WTC11 (cell line): ENCODE measurements at regions not wholly inside any gene's neighbourhood (a gene's known extent, or its start where the extent isn't known, plus 50 kb on each side); places are given as distances from the start of the nearest gene placed in this dataset.

Experiments
- ATAC-seq: fragments of 200-7000 bp; cut with Tn5 transposase; 2 replicates; pipeline ENCODE4 v1.10.0; 2021; ENCODE audit warnings: mild to moderate bottlenecking, moderate library complexity
- CTCF ChIA-PET: fragments of 300-600 bp; sonication (Branson Sonifier 250); formaldehyde crosslinking; loops from one replicate; lab custom pipeline; 2021; ENCODE audit warnings: antibody characterized with exemption; lab: Charles Lee
- POLR2A ChIA-PET: fragments of 350-600 bp; sonication (Branson Sonifier 250); formaldehyde crosslinking; loops from one replicate; lab custom pipeline; 2021; ENCODE audit warnings: antibody characterized with exemption; lab: Charles Lee
- DNase-seq: peaks from one replicate; pipeline ENCODE4 v3.0.0; 2021; ENCODE audit warnings: low spot score
- H3K27ac Mint-ChIP-seq: 2 replicates; pipeline ENCODE4 v1.8.0; 2021; ENCODE audit warnings: mixed read lengths
- H3K27me3 Mint-ChIP-seq: 2 replicates; pipeline ENCODE4 v1.8.0; 2021; ENCODE audit warnings: low read depth, mild to moderate bottlenecking, moderate library complexity, mixed read lengths
- H3K36me3 Mint-ChIP-seq: 2 replicates; pipeline ENCODE4 v1.8.0; 2021; ENCODE audit warnings: mixed read lengths
- H3K4me1 Mint-ChIP-seq: 2 replicates; pipeline ENCODE4 v1.8.0; 2022; ENCODE audit warnings: mixed read lengths
- H3K4me3 Mint-ChIP-seq: 2 replicates; pipeline ENCODE4 v1.8.0; 2021; ENCODE audit warnings: mild to moderate bottlenecking, moderate library complexity, mixed read lengths
- H3K9me3 Mint-ChIP-seq: 2 replicates; pipeline ENCODE4 v1.8.0; 2021; ENCODE audit warnings: mixed read lengths
- CBFB ChIP-seq: sonication (generic); formaldehyde crosslinking; IDR thresholded peaks from 2 replicates; pipeline ENCODE4 v1.8.1; 2022; ENCODE audit warnings: mild to moderate bottlenecking, low read depth, missing genetic modification reagents
- CREB1 ChIP-seq: sonication (generic); formaldehyde crosslinking; IDR thresholded peaks from 2 replicates; pipeline ENCODE4 v1.8.0; 2023; ENCODE audit warnings: mild to moderate bottlenecking, missing genetic modification reagents
- ELF4 ChIP-seq: sonication (generic); formaldehyde crosslinking; IDR thresholded peaks from 2 replicates; pipeline ENCODE4 v1.8.1; 2022; ENCODE audit warnings: low read depth, mild to moderate bottlenecking, moderate library complexity, missing genetic modification reagents
- FOXJ3 ChIP-seq: sonication (generic); formaldehyde crosslinking; IDR thresholded peaks from 2 replicates; pipeline ENCODE4 v1.9.0; 2021; ENCODE audit warnings: missing genetic modification reagents, mild to moderate bottlenecking, borderline replicate concordance
- GABPB1 ChIP-seq: sonication (generic); formaldehyde crosslinking; IDR thresholded peaks from 2 replicates; pipeline ENCODE4 v1.8.1; 2023; ENCODE audit warnings: mild to moderate bottlenecking, missing genetic modification reagents
- GTF2I ChIP-seq: fragments of 250-450 bp; sonication (Bioruptor Pico); conservative IDR thresholded peaks from 2 replicates; pipeline ENCODE4 v1.4.0; 2021; ENCODE audit warnings: mild to moderate bottlenecking
- SOX15 ChIP-seq: fragments of 250-450 bp; sonication (Bioruptor Pico); IDR thresholded peaks from 2 replicates; pipeline ENCODE4 v1.9.0; 2021; ENCODE audit warnings: mild to moderate bottlenecking
- ZBTB21 ChIP-seq: sonication (generic); formaldehyde crosslinking; IDR thresholded peaks from 2 replicates; pipeline ENCODE4 v1.8.1; 2023; ENCODE audit warnings: mild to moderate bottlenecking, missing genetic modification reagents, borderline replicate concordance
- ZNF317 ChIP-seq: sonication (generic); formaldehyde crosslinking; IDR thresholded peaks from 2 replicates; pipeline ENCODE4 v1.8.1; 2023; ENCODE audit warnings: low read depth, mild to moderate bottlenecking, moderate library complexity, missing genetic modification reagents, borderline replicate concordance
- TF ChIP-seq, protein P1 (sequence below): fragments of 250-450 bp; sonication (Bioruptor Pico); IDR thresholded peaks from 2 replicates; pipeline ENCODE4 v1.8.0; 2021; ENCODE audit warnings: mild to moderate bottlenecking
- TF ChIP-seq, protein P2 (sequence below): sonication (generic); formaldehyde crosslinking; IDR thresholded peaks from 2 replicates; pipeline ENCODE4 v1.8.1; 2023; ENCODE audit warnings: mild to moderate bottlenecking, missing genetic modification reagents, moderate library complexity
- TF ChIP-seq, protein P3 (sequence below): fragments of 250-450 bp; sonication (Bioruptor Pico); IDR thresholded peaks from 2 replicates; pipeline ENCODE4 v1.9.0; 2021; ENCODE audit warnings: mild to moderate bottlenecking
- TF ChIP-seq, protein P4 (sequence below): sonication (generic); formaldehyde crosslinking; IDR thresholded peaks from 2 replicates; pipeline ENCODE4 v1.8.1; 2022; ENCODE audit warnings: mild to moderate bottlenecking, missing genetic modification reagents, moderate library complexity, borderline replicate concordance
- TF ChIP-seq, protein P5 (sequence below): sonication (generic); formaldehyde crosslinking; IDR thresholded peaks from 2 replicates; pipeline ENCODE4 v1.8.0; 2023; ENCODE audit warnings: missing genetic modification reagents, mild to moderate bottlenecking, borderline replicate concordance
- TF ChIP-seq, protein P6 (sequence below): sonication (generic); formaldehyde crosslinking; IDR thresholded peaks from 2 replicates; pipeline ENCODE4 v1.8.1; 2023; ENCODE audit warnings: mild to moderate bottlenecking, moderate library complexity, missing genetic modification reagents

DNA sequence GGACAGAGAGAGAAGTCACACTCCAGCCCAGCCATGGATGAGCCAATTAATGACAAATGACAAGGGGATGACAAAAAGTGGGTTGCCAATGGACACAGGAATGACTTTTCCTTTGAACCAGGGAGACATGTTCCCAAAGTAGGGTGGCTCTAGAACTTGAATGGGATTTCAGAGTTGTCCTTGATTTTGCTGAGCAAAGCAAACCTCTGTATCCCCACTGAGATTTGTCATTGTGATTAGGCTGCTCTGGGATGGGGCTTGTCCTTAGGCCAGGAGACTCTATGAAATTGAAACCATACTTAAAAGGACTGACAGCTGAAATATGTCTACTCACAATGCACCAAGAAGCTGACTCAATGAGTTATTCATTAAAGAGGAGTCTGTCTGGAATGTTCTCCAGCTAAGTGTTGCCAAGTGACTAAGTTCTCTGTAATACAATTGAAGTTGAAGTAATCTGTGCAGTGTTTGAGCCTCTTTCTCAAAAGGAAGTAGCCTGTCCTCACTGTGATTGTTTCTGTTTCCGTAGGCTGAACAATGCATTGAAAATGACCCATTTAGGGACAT lies 69.0 kb upstream of the PCDH9 start (continued):
- TF ChIP-seq, protein P1, sequence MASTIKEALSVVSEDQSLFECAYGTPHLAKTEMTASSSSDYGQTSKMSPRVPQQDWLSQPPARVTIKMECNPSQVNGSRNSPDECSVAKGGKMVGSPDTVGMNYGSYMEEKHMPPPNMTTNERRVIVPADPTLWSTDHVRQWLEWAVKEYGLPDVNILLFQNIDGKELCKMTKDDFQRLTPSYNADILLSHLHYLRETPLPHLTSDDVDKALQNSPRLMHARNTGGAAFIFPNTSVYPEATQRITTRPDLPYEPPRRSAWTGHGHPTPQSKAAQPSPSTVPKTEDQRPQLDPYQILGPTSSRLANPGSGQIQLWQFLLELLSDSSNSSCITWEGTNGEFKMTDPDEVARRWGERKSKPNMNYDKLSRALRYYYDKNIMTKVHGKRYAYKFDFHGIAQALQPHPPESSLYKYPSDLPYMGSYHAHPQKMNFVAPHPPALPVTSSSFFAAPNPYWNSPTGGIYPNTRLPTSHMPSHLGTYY (CRISPR knock-in tag), result no peak
- TF ChIP-seq ZBTB21 (CRISPR knock-in tag), result no peak
- TF ChIP-seq, protein P2, sequence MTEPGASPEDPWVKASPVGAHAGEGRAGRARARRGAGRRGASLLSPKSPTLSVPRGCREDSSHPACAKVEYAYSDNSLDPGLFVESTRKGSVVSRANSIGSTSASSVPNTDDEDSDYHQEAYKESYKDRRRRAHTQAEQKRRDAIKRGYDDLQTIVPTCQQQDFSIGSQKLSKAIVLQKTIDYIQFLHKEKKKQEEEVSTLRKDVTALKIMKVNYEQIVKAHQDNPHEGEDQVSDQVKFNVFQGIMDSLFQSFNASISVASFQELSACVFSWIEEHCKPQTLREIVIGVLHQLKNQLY (CRISPR knock-in tag), result no peak
- TF ChIP-seq, protein P3, sequence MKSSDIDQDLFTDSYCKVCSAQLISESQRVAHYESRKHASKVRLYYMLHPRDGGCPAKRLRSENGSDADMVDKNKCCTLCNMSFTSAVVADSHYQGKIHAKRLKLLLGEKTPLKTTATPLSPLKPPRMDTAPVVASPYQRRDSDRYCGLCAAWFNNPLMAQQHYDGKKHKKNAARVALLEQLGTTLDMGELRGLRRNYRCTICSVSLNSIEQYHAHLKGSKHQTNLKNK (CRISPR knock-in tag), result no peak
- TF ChIP-seq FOXJ3, result no peak
- TF ChIP-seq ZNF317 (CRISPR knock-in tag), result no peak
- no peak for TF ChIP-seq CREB1 (CRISPR knock-in tag)
- TF ChIP-seq GABPB1 (CRISPR knock-in tag), result no peak
- TF ChIP-seq, protein P4, sequence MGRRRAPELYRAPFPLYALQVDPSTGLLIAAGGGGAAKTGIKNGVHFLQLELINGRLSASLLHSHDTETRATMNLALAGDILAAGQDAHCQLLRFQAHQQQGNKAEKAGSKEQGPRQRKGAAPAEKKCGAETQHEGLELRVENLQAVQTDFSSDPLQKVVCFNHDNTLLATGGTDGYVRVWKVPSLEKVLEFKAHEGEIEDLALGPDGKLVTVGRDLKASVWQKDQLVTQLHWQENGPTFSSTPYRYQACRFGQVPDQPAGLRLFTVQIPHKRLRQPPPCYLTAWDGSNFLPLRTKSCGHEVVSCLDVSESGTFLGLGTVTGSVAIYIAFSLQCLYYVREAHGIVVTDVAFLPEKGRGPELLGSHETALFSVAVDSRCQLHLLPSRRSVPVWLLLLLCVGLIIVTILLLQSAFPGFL (CRISPR knock-in tag), result no peak
- TF ChIP-seq GTF2I (CRISPR knock-in tag), result no peak
- TF ChIP-seq, protein P5, sequence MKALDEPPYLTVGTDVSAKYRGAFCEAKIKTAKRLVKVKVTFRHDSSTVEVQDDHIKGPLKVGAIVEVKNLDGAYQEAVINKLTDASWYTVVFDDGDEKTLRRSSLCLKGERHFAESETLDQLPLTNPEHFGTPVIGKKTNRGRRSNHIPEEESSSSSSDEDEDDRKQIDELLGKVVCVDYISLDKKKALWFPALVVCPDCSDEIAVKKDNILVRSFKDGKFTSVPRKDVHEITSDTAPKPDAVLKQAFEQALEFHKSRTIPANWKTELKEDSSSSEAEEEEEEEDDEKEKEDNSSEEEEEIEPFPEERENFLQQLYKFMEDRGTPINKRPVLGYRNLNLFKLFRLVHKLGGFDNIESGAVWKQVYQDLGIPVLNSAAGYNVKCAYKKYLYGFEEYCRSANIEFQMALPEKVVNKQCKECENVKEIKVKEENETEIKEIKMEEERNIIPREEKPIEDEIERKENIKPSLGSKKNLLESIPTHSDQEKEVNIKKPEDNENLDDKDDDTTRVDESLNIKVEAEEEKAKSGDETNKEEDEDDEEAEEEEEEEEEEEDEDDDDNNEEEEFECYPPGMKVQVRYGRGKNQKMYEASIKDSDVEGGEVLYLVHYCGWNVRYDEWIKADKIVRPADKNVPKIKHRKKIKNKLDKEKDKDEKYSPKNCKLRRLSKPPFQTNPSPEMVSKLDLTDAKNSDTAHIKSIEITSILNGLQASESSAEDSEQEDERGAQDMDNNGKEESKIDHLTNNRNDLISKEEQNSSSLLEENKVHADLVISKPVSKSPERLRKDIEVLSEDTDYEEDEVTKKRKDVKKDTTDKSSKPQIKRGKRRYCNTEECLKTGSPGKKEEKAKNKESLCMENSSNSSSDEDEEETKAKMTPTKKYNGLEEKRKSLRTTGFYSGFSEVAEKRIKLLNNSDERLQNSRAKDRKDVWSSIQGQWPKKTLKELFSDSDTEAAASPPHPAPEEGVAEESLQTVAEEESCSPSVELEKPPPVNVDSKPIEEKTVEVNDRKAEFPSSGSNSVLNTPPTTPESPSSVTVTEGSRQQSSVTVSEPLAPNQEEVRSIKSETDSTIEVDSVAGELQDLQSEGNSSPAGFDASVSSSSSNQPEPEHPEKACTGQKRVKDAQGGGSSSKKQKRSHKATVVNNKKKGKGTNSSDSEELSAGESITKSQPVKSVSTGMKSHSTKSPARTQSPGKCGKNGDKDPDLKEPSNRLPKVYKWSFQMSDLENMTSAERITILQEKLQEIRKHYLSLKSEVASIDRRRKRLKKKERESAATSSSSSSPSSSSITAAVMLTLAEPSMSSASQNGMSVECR (CRISPR knock-in tag), result no peak

DNA sequence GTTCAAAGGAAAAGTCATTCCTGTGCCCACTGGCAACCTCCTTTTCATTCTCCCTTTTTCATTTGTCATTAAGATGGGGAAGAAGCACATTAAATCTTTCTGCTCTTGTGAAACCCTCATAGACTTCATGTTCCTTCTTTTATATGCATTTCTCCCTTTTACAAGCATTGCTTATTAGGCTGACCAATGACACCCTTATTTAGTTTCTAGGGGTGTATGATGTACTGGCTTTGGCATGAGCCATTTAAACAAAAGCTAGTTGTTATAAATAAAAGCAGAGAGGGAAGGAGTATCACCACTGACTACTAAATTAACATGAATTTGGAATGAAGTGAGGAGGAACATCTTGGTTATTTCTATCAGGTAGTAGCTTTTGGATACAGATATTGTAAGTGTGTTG lies 68.2 kb upstream of the PCDH9 start:
- Mint-ChIP-seq H3K36me3 (no peaks in the 10 kb centered on the region), H3K4me3 (no peak overlapping the region), H3K27me3 (no peaks in the 10 kb centered on the region), H3K27ac (no peak overlapping the region), H3K9me3 (no peaks in the 10 kb centered on the region), H3K4me1 (no peaks in the 10 kb centered on the region)
- ChIA-PET CTCF (no interaction called here), POLR2A (no interaction called here)
- no peak for DNase-seq
- no peak for TF ChIP-seq SOX15
- TF ChIP-seq ELF4 (CRISPR knock-in tag), result no peak
- TF ChIP-seq, protein P6, sequence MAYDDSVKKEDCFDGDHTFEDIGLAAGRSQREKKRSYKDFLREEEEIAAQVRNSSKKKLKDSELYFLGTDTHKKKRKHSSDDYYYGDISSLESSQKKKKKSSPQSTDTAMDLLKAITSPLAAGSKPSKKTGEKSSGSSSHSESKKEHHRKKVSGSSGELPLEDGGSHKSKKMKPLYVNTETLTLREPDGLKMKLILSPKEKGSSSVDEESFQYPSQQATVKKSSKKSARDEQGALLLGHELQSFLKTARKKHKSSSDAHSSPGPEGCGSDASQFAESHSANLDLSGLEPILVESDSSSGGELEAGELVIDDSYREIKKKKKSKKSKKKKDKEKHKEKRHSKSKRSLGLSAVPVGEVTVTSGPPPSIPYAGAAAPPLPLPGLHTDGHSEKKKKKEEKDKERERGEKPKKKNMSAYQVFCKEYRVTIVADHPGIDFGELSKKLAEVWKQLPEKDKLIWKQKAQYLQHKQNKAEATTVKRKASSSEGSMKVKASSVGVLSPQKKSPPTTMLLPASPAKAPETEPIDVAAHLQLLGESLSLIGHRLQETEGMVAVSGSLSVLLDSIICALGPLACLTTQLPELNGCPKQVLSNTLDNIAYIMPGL (CRISPR knock-in tag), result no peak
- no peak for TF ChIP-seq CBFB
- no peak for ATAC-seq
